IMR-90 (cell line): ENCODE measurements at regions not wholly inside any gene's neighbourhood (a gene's known extent, or its start where the extent isn't known, plus 50 kb on each side); places are given as distances from the start of the nearest gene placed in this dataset.

Experiments used
- ATAC-seq: fragments of 200-7000 bp; cut with Tn5 transposase; 2 replicates; pipeline ENCODE4 v1.9.1; 2020; ENCODE audit warnings: low read depth, mild to moderate bottlenecking, moderate library complexity
- BruUV-seq: library from RNA; stranded (reverse); fragments of 400-500 nt; replicated peaks from 2 replicates; lab custom pipeline; 2021; lab: Mats Ljungman, UMichigan
- CTCF ChIA-PET: fragments of 300-600 bp; formaldehyde crosslinking; extraction: SDS; loops from one replicate; lab custom pipeline; 2021; ENCODE audit warnings: antibody characterized with exemption; lab: Yijun Ruan, JAX
- POLR2A ChIA-PET: fragments of 300-600 bp; sonication (Branson Sonifier 250); formaldehyde crosslinking; loops from one replicate; lab custom pipeline; 2022; ENCODE audit warnings: antibody characterized with exemption; ENCODE audit not compliant: unreplicated experiment; lab: Charles Lee
- DNase-seq: peaks from one replicate; pipeline ENCODE4 v3.0.0; 2013
- H2AFZ ChIP-seq: replicated peaks from 2 replicates; pipeline ENCODE3; 2013; ENCODE audit warnings: low read length, mild to moderate bottlenecking; ENCODE audit not compliant: poor library complexity
- H2AK5ac ChIP-seq: 2 replicates; pipeline ENCODE4 v1.6.1; 2013; ENCODE audit warnings: low read depth, low read length, inconsistent platforms
- H2AK9ac ChIP-seq: replicated peaks from 2 replicates; pipeline ENCODE3; 2013; ENCODE audit warnings: mild to moderate bottlenecking, low read depth, low read length, moderate library complexity; ENCODE audit not compliant: poor library complexity
- H2BK120ac ChIP-seq: 2 replicates; pipeline ENCODE4 v1.6.1; 2013; ENCODE audit warnings: low read depth, low read length, inconsistent platforms
- H2BK15ac ChIP-seq: 3 replicates; pipeline ENCODE4 v1.6.1; 2013; ENCODE audit warnings: low read depth, low read length, inconsistent platforms
- H2BK20ac ChIP-seq: 2 replicates; pipeline ENCODE4 v1.6.1; 2013; ENCODE audit warnings: low read depth, mild to moderate bottlenecking, inconsistent platforms, low read length, moderate library complexity
- H2BK5ac ChIP-seq: 2 replicates; pipeline ENCODE4 v1.6.1; 2013; ENCODE audit warnings: mild to moderate bottlenecking, low read depth, low read length, inconsistent platforms; ENCODE audit not compliant: poor library complexity, severe bottlenecking
- H3K14ac ChIP-seq: replicated peaks from 2 replicates; pipeline ENCODE4 v1.6.1; 2013; ENCODE audit warnings: low read depth, low read length, inconsistent platforms
- H3K18ac ChIP-seq: 2 replicates; pipeline ENCODE4 v1.6.1; 2013; ENCODE audit warnings: low read depth, low read length, control low read depth
- H3K23ac ChIP-seq: 2 replicates; pipeline ENCODE4 v1.6.1; 2013; ENCODE audit warnings: low read depth, low read length, inconsistent platforms
- H3K27ac ChIP-seq: 2 replicates; pipeline ENCODE4 v1.5.1; 2013; ENCODE audit warnings: mild to moderate bottlenecking, control low read depth, low read length; ENCODE audit not compliant: insufficient read depth
- H3K27me3 ChIP-seq: 2 replicates; pipeline ENCODE4 v1.6.1; 2013; ENCODE audit warnings: low read length; ENCODE audit not compliant: control insufficient read depth, insufficient read depth
- H3K36me3 ChIP-seq: 2 replicates; pipeline ENCODE4 v1.6.1; 2013; ENCODE audit warnings: low read length, mixed read lengths; ENCODE audit not compliant: control insufficient read depth, insufficient read depth
- H3K4ac ChIP-seq: 2 replicates; pipeline ENCODE4 v1.6.1; 2013; ENCODE audit warnings: low read depth, low read length, inconsistent platforms
- H3K4me1 ChIP-seq: 2 replicates; pipeline ENCODE4 v1.6.1; 2013; ENCODE audit warnings: low read length, mixed read lengths; ENCODE audit not compliant: control insufficient read depth, insufficient read depth
- H3K4me2 ChIP-seq: 2 replicates; pipeline ENCODE4 v1.6.1; 2013; ENCODE audit warnings: low read depth, mild to moderate bottlenecking, control low read depth, low read length, moderate library complexity
- H3K4me3 ChIP-seq: 2 replicates; pipeline ENCODE4 v1.5.1; 2013; ENCODE audit warnings: low read depth, mild to moderate bottlenecking, control low read depth, low read length, moderate library complexity; ENCODE audit not compliant: insufficient read depth
- H3K56ac ChIP-seq: 2 replicates; pipeline ENCODE4 v1.6.1; 2013; ENCODE audit warnings: low read length, inconsistent platforms; ENCODE audit not compliant: insufficient read depth; ENCODE audit errors: extremely low read depth
- H3K79me1 ChIP-seq, 2 experiments: 2 replicates each; pipeline ENCODE4 v1.6.1; 2013; ENCODE audit warnings: low read length in 2 of 2, inconsistent platforms in 1 of 2, low read depth in 1 of 2
- H3K9ac ChIP-seq: 2 replicates; pipeline ENCODE4 v1.6.1; 2013; ENCODE audit warnings: low read depth, low read length, control low read depth
- H3K9me1 ChIP-seq: 2 replicates; pipeline ENCODE4 v1.6.1; 2013; ENCODE audit warnings: low read length, inconsistent platforms; ENCODE audit not compliant: insufficient read depth
- H3K9me3 ChIP-seq: 2 replicates; pipeline ENCODE4 v1.6.1; 2013; ENCODE audit warnings: low read length; ENCODE audit not compliant: control insufficient read depth, insufficient read depth
- H4K20me1 ChIP-seq: 2 replicates; pipeline ENCODE4 v1.6.1; 2013; ENCODE audit warnings: low read length, inconsistent platforms; ENCODE audit not compliant: insufficient read depth
- H4K5ac ChIP-seq: 2 replicates; pipeline ENCODE4 v1.6.1; 2013; ENCODE audit warnings: mild to moderate bottlenecking, low read depth, low read length, control low read depth
- H4K8ac ChIP-seq, 2 experiments: 2 replicates each; pipeline ENCODE4 v1.6.1; 2013; ENCODE audit warnings: low read depth in 2 of 2, low read length in 2 of 2, control low read depth in 1 of 2, inconsistent platforms in 1 of 2
- H4K91ac ChIP-seq: 2 replicates; pipeline ENCODE4 v1.6.1; 2013; ENCODE audit warnings: low read depth, low read length, inconsistent platforms; ENCODE audit not compliant: insufficient read depth
- BHLHE40 ChIP-seq: fragments of 150-350 bp; IDR thresholded peaks from 2 replicates; pipeline ENCODE4 v1.6.1; 2016; ENCODE audit warnings: mild to moderate bottlenecking, low read depth, low read length
- CHD1 ChIP-seq: IDR thresholded peaks from 2 replicates; pipeline ENCODE4 v1.6.1; 2012; ENCODE audit warnings: low read depth, low read length, improper control_type of control experiment
- FOS ChIP-seq: fragments of 150-350 bp; IDR thresholded peaks from 2 replicates; pipeline ENCODE4 v1.6.1; 2016; ENCODE audit warnings: low read depth, low read length
- MAFK ChIP-seq: IDR thresholded peaks from 2 replicates; pipeline ENCODE4 v1.6.1; 2012; ENCODE audit warnings: low read depth, low read length, improper control_type of control experiment
- MXI1 ChIP-seq: IDR thresholded peaks from 2 replicates; pipeline ENCODE4 v1.6.1; 2012; ENCODE audit warnings: low read depth, mild to moderate bottlenecking, low read length, moderate library complexity, borderline replicate concordance
- POLR2A ChIP-seq: IDR thresholded peaks from 2 replicates; pipeline ENCODE4 v1.6.1; 2012; ENCODE audit warnings: mild to moderate bottlenecking, low read depth, low read length
- RFX5 ChIP-seq: IDR thresholded peaks from 2 replicates; pipeline ENCODE4 v1.8.0; 2012; ENCODE audit warnings: low read depth, mild to moderate bottlenecking, low read length, moderate library complexity
- SMC3 ChIP-seq: fragments of 150-350 bp; IDR thresholded peaks from 2 replicates; pipeline ENCODE4 v1.6.1; 2016; ENCODE audit warnings: low read depth, mild to moderate bottlenecking, antibody characterized with exemption, low read length, moderate library complexity
- WGBS, 2 experiments: methylation state at CpG; one replicate each; pipeline versions ENCODE4 v1.1.5 to v1.1.7; 2013; ENCODE audit warnings: missing lambda C conversion rate in 2 of 2; ENCODE audit not compliant: insufficient read length in 1 of 2; ENCODE audit errors: extremely low coverage in 2 of 2; 5-methylcytosine and 5-hydroxymethylcytosine counted together
- dilution Hi-C: fragments of 300-500 bp; cut with HindIII; formaldehyde crosslinking; loops from one replicate; pipeline ENCODE4 v1.14.3; 2018; ENCODE audit warnings: low sequenced_read_pairs; ENCODE audit not compliant: unreplicated experiment
- in situ Hi-C: fragments of 300-500 bp; cut with MboI; formaldehyde crosslinking; loops from 3 replicates; pipeline ENCODE4 v1.14.3; 2019; ENCODE audit warnings: low sequenced_read_pairs, inconsistent platforms, mixed read lengths
- intact Hi-C: fragments of 100-400 bp; cut with micrococcal nuclease; formaldehyde crosslinking; loops from 2 replicates; pipeline ENCODE4 v1.10.0; 2022
- TF ChIP-seq, protein P1 (sequence below): conservative IDR thresholded peaks from 2 replicates; pipeline ENCODE4 v1.5.1; 2012; ENCODE audit warnings: mild to moderate bottlenecking, low read depth, low read length, improper control_type of control experiment
- TF ChIP-seq, protein P2 (sequence below): fragments of 150-350 bp; IDR thresholded peaks from 2 replicates; pipeline ENCODE4 v1.6.1; 2017; ENCODE audit warnings: mild to moderate bottlenecking, antibody characterized with exemption, low read length, low read depth

DNA sequence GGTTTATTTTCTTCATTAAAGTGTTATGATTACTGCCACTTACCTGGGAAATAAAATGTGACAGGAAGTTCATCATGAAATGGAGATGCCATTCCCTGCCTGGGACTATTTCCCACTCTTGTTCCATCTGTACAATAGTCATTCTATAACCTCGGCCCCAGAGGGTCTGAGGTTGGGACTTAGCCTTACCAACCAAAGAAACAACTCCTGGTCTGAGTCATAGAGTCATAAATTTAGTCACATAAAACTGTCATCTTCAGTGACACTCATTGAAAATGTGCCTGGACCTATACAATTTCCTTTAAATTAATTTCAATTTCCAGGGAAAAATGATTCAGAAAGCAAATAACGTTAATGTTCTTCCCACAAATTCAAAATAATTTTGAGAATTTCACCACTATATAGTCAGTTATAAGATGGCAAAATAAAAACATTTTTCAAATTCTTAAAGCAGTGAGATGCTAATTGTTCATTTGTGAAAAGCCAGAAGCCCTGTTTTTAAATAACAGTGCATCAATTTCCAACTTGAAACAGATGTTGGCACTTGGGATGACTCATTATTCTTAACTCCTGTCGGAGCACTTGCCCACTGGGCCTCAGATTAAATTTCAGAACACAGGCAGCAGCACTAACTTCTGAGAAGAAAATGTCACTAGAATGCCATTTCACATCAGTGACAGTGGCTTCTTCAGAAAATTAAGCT is 201.2 kb upstream of the SMLR1 start:
- no peak overlapping the region for H2AFZ ChIP-seq
- H3K79me1 ChIP-seq, result no peaks in the 10 kb centered on the region
- no CpG with 5 or more reads among the region's 3 CpGs for WGBS, 2 experiments
- CTCF ChIA-PET, result interaction anchor here (1.1 kb wide), 1 partner anchor 315 kb away, joined by 3 read pairs; no protein-coding TSS in a partner anchor
- no peak overlapping the region for H3K4me3 ChIP-seq
- DNase-seq (peak; percentile 44), ATAC-seq (peak; percentile 14; the same call in 1 of the 2 replicates)
- H3K18ac ChIP-seq, result no peak overlapping the region
- no TSS peak for BruUV-seq
- no peak overlapping the region for H2BK15ac ChIP-seq
- H4K91ac ChIP-seq, result no peak overlapping the region
- H3K27me3 ChIP-seq, result no peaks in the 10 kb centered on the region
- no peaks in the 10 kb centered on the region for H3K36me3 ChIP-seq
- no peaks in the 10 kb centered on the region for H4K20me1 ChIP-seq
- no peaks in the 10 kb centered on the region for H3K9me1 ChIP-seq
- H2BK20ac ChIP-seq, result no peak overlapping the region; the same call in 1 of the 2 replicates
- no peak overlapping the region for H3K4ac ChIP-seq
- peak overlapping the region; percentile 8; the same call in 1 of the 2 replicates for H2BK120ac ChIP-seq
- no peak overlapping the region for H3K23ac ChIP-seq
- dilution Hi-C loops, result no loop called here
- TF ChIP-seq, protein P1, sequence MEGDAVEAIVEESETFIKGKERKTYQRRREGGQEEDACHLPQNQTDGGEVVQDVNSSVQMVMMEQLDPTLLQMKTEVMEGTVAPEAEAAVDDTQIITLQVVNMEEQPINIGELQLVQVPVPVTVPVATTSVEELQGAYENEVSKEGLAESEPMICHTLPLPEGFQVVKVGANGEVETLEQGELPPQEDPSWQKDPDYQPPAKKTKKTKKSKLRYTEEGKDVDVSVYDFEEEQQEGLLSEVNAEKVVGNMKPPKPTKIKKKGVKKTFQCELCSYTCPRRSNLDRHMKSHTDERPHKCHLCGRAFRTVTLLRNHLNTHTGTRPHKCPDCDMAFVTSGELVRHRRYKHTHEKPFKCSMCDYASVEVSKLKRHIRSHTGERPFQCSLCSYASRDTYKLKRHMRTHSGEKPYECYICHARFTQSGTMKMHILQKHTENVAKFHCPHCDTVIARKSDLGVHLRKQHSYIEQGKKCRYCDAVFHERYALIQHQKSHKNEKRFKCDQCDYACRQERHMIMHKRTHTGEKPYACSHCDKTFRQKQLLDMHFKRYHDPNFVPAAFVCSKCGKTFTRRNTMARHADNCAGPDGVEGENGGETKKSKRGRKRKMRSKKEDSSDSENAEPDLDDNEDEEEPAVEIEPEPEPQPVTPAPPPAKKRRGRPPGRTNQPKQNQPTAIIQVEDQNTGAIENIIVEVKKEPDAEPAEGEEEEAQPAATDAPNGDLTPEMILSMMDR, result no peak
- no peak for TF ChIP-seq RFX5
- TF ChIP-seq POLR2A, result no peak
- TF ChIP-seq BHLHE40, result no peak
- TF ChIP-seq MXI1, result no peak
- no peak for TF ChIP-seq MAFK
- TF ChIP-seq CHD1, result no peak
- TF ChIP-seq FOS, result no peak
- TF ChIP-seq, protein P2, sequence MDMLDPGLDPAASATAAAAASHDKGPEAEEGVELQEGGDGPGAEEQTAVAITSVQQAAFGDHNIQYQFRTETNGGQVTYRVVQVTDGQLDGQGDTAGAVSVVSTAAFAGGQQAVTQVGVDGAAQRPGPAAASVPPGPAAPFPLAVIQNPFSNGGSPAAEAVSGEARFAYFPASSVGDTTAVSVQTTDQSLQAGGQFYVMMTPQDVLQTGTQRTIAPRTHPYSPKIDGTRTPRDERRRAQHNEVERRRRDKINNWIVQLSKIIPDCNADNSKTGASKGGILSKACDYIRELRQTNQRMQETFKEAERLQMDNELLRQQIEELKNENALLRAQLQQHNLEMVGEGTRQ, result no peak
- TF ChIP-seq SMC3, result no peak
- intact Hi-C loops, result no loop called here
- H4K8ac ChIP-seq, result no peak overlapping the region
- no peak overlapping the region for H3K27ac ChIP-seq
- peak overlapping the region; percentile 50; the same call in 1 of the 2 replicates for H3K4me2 ChIP-seq
- peaks cover 2% of the 10 kb centered on the region; the same call in 1 of the 2 replicates for H3K4me1 ChIP-seq
- peak overlapping the region; percentile 33 for H2AK9ac ChIP-seq
- no peak overlapping the region for H4K5ac ChIP-seq
- POLR2A ChIA-PET, result no interaction called here
- no peak overlapping the region for H3K9ac ChIP-seq
- H2BK5ac ChIP-seq, result no peak overlapping the region
- H3K9me3 ChIP-seq, result no peaks in the 10 kb centered on the region
- no peak overlapping the region for H3K14ac ChIP-seq
- no peak overlapping the region for H3K56ac ChIP-seq
- H2AK5ac ChIP-seq, result peak overlapping the region; percentile 65; the same call in 1 of the 2 replicates
- in situ Hi-C loops, result no loop called here
